M059J (cell line): ENCODE measurements at regions not wholly inside any gene's neighbourhood (a gene's known extent, or its start where the extent isn't known, plus 50 kb on each side); places are given as distances from the start of the nearest gene placed in this dataset.

Source experiments
- DNase-seq: peaks from one replicate; pipeline ENCODE4 v3.0.0-alpha.2; 2012; ENCODE audit warnings: low read depth

- no peak for DNase-seq
Measured at GRCh38 chr18:39549144-39549543, 1983.5 kb upstream of the CELF4 start.

GRCh38 chr18:39531659-39532058 lies 1966.1 kb upstream of the CELF4 start:
- DNase-seq = no peak

- no peak for DNase-seq
Measured at GRCh38 chr18:39529358-39529757, 1963.8 kb upstream of the CELF4 start.

- no peak for DNase-seq
Measured at GRCh38 chr18:39527465-39527864, 1961.9 kb upstream of the CELF4 start.

- no peak for DNase-seq
Measured at GRCh38 chr18:39524370-39524769, 1958.8 kb upstream of the CELF4 start.

- DNase-seq = peak; percentile 91
Measured at GRCh38 chr18:39523281-39523680, 1957.7 kb upstream of the CELF4 start.

GRCh38 chr18:39521164-39521563 lies 1955.6 kb upstream of the CELF4 start:
- DNase-seq = peak; percentile 23

GRCh38 chr18:39519741-39520140 lies 1954.1 kb upstream of the CELF4 start:
- no peak for DNase-seq

GRCh38 chr18:39515299-39515698 lies 1949.7 kb upstream of the CELF4 start:
- no peak for DNase-seq

GRCh38 chr18:39513186-39513585 lies 1947.6 kb upstream of the CELF4 start:
- no peak for DNase-seq

GRCh38 chr18:39506581-39507330 lies 1941.2 kb upstream of the CELF4 start:
- DNase-seq = no peak

GRCh38 chr18:39500306-39500705 lies 1934.7 kb upstream of the CELF4 start:
- no peak for DNase-seq

- DNase-seq = no peak
Measured at GRCh38 chr18:39497821-39498220, 1932.2 kb upstream of the CELF4 start.

- no peak for DNase-seq
Measured at GRCh38 chr18:39496986-39497385, 1931.4 kb upstream of the CELF4 start.

GRCh38 chr18:39494211-39494896 lies 1928.8 kb upstream of the CELF4 start:
- DNase-seq = no peak

GRCh38 chr18:39491408-39491807 lies 1925.8 kb upstream of the CELF4 start:
- no peak for DNase-seq

GRCh38 chr18:39489431-39489830 lies 1923.8 kb upstream of the CELF4 start:
- no peak for DNase-seq

- DNase-seq = peak; percentile 35
Measured at GRCh38 chr18:39487932-39488331, 1922.3 kb upstream of the CELF4 start.

GRCh38 chr18:39486268-39486667 lies 1920.7 kb upstream of the CELF4 start:
- peak; percentile 77 for DNase-seq

GRCh38 chr18:39485696-39486095 lies 1920.1 kb upstream of the CELF4 start:
- peak; percentile 92 for DNase-seq

GRCh38 chr18:39481281-39481680 lies 1915.7 kb upstream of the CELF4 start:
- DNase-seq = no peak

GRCh38 chr18:39480494-39481195 lies 1915.0 kb upstream of the CELF4 start:
- DNase-seq = no peak

- no peak for DNase-seq
Measured at GRCh38 chr18:39464006-39464405, 1898.4 kb upstream of the CELF4 start.
